NCI-H69 (cell line): ENCODE measurements at regions not wholly inside any gene's neighbourhood (a gene's known extent, or its start where the extent isn't known, plus 50 kb on each side); places are given as distances from the start of the nearest gene placed in this dataset.

Experiments used
- DNase-seq: peaks from one replicate; lab custom pipeline; 2025; lab: John Stamatoyannopoulos, UW

DNA sequence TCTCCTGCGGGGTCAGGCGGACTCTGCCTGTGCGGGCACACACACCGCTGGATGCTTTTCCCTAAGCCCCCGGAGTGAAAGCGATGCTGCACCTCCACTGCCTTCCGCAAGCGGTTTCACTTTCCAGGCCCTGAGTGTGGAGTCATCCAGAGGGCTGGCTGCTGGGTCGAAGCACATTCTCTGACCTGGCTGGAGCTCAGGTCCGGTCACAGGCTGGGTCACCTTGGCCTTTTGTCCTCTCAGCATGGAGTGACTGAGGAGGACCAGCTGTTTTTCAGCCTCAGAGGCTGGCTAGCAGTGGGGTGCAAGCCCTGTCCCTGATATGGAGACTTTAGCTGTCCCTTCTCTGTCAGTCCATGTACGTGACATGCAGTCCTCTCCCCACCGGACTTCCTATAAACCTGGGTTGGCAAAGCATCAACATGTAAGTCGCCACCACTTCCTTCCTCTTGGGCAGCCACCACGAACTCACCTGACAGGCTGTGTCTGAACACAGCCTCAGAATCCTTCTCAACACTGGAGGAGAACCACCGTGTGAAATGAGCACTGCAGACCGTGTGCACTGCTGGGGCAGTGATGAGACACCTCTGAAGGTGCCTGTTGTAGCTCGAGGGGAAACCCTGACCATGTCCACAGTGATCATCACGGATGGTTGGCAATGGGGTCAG, 51.3 kb downstream of the GADD45G start:
- DNase-seq = no peak

DNA sequence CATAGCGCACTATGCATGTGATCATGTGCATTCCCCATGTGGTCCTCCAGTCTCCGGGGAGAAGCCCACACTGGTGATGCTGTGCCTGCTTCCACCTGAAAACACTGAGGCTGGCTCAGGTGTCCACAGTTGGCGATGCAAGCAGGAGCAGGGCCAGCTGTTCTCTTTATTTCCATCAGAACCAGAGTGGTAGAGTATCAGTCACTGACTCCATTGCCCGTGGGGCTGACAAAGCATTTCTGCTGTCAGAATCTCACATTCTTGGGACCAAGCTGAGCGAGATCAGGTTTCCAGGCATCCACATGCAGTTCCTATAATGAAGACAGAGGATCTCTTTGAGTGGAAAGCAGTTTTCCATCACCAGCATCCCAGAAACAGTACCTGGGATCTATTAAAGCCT, 52.5 kb downstream of the GADD45G start:
- DNase-seq = peak; percentile 59

DNA sequence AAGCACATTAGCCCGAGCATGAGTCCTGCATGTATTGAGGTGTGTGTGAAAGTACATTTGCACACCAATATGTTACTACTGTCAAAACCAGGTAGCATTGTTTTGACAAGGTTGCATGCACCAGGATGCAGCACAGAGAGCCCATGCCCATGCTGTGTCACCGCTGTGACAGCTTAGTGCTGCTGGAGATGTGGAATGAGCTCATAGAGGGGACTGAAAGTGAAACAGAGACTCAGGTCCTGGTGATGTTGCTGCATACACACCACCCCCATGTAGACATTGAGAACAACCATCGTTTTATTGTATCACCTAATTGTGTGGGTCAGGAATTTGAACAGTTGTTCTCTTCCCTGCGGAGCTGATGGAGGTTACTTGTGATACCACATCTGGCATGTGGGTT, 53.0 kb downstream of the GADD45G start:
- peak; percentile 23 for DNase-seq

DNA sequence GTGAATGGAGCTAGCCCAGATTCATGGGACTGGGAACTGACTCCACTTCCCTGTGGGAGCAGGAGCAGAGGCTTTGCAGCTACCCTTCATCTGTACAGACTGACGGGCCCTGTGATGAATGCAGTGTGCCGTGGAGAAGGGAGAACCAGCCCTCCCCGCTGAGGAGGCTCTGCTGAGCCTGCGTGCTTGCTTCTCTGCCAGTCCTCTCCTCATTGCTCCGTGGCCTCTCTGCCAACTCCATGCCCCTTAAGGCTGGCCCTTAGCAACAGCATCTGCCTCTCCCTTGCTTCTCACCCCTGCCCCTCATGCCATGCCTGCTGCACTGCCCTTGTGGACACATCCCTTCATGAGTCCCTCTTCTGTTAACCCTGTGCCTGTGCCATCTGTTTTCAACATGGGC, 53.6 kb downstream of the GADD45G start:
- no peak for DNase-seq

GRCh38 chr9:89658931-89659330, 54.1 kb downstream of the GADD45G start:
- DNase-seq = no peak

- DNase-seq = no peak
Observed at GRCh38 chr9:89659473-89659872, 54.7 kb downstream of the GADD45G start.

DNA sequence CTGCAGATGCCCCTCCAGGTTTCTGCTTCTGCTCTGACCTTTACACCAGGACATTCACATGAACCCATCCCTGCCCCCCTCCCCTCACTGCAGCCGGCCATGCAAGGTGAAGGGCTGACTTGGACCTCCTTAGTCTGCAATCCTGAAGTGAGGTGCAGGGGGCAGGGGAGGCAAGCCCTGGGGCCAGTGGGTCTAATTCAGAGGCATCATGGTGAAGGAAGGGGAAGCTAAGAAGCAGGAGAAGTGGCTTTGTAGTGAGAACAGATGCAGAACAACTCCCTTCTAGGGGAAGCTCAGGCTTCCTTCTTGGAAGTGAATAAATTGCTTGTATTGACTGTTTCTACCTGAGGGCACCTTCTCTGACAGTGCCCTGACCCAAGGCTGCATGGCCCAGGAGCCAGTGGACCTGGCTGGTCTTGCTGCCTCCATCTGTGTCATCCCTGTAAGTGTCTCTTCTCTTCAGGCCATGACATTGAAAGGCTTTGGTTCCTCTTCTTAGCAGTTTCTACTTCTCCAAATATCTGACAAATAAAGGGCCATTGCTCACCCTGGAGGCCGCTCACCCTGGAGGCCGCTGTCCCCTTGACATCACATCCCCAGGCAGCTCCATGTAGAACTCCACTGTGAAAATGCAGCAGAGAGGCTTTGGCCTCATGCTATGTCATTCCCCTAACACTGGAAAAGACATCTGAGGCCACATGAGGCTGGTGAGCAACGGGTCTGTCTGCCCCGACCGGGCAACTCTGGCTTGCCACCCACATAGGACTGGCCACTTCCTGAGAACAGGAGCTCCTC, 55.3 kb downstream of the GADD45G start:
- DNase-seq = no peak

DNA sequence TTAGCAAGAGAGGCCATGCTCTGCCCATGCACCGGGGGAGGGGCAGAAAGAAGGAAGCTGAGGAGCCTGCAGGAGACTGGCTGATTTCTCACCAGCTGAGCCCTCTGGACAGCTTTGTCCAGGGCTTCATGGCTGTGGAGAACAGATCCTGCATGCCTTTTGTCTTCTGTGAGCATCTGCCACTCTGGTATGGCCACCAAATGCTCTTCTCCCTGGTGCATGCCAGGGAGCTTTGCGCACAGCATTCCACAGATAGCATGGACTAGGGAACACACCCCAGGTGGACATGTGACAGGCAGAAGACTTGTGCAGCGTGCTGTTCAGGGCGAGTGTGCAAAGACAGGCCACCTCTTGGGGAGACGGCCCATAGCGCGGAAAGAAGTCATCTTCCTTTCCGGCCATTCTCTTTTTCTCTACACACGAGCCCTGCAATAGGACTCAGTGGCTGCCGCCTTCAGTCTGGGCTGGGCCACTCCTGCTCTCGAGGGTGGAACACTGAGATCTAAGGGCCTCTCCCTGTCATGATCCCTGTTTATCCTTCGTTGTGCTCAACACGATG, 56.7 kb downstream of the GADD45G start:
- peak; percentile 71 for DNase-seq

- DNase-seq = peak; percentile 99
Observed at GRCh38 chr9:89661956-89662717, 57.3 kb downstream of the GADD45G start.

DNA sequence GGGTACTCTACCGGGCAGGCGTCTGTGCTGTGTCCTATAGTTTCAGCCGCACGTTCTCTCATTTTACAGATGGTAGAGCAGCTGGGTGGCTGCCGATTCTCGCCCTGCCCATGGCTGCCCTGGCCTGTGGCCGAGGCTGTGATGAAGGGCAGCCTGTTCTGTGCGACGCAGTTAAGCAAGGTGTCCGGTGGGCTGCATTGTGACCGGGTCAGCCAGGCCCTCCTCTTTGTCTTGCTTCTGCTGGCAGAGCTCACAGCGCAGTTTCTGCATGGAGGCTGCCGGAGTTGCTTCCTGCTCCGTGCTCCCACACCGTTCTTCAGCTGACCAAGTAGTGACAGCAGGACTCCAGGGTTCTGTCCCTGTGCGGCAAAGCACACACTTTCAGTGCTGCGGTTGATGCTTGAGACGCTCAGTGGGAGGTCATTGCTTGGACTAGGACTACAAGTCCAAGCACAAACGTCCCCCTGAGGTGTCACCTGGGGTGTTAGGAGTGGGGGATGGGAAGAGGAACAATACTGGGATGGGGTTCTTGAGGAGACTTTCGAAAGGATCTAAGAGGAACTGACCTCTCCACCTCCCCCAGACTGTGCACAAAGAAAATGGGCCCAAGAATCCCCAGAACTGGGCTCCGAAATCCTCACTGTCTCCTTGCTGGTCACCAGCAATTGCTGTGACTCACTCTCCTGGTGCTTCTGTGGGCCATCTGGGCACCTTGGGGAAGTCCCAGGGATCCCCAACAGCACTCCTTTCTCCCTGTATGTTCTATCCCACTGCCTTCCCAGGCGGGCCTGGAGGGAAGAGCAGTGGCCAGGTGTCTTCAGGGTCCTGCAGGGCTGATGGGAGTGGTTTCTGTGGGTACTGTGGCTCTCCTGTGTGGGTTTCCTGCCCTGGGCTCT, 58.2 kb downstream of the GADD45G start:
- peak; percentile 72 for DNase-seq

- no peak for DNase-seq
Observed at GRCh38 chr9:89663614-89663970, 58.8 kb downstream of the GADD45G start.

DNA sequence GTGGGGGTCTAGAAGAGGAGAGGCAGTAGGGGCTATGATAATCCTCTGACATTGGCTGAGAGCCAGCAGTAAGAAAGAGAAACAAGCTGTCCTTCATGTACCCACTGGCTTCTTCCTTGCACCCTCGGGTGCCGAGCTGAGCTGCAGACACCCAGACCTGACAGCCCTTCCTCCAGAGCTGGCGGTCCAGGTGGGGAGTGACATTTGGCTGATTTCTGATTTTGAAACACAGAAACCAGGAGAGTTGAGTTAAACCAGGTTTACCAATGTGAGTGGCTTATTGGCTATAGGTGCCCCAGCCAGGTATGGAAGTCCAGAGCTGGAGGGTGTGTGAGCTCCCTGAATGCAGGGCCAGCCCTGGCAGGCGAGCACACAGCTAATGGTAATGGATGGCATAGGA, 59.2 kb downstream of the GADD45G start:
- no peak for DNase-seq

DNA sequence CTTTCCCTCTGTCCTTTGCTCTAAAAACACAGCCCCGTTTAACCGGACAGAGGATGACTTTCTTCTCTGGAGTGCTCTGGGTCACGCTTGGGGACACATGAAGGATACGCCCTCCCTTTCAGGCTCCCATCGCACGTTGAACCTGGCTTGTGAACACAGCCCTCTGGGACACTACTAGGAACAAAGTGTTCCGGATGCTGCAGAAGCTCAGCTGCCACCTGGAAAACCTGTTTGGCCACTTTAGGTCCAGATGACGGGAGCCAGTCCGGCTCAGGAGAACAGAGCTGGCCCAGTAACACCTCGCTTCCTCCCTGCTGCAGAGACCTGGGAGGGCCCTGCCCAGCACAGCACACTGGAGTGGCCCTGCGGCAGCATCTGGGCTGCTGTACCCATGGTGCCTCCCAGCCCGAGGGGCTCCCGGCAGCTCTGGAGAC, 60.1 kb downstream of the GADD45G start:
- no peak for DNase-seq

GRCh38 chr9:89666364-89666763, 61.6 kb downstream of the GADD45G start:
- DNase-seq = no peak

GRCh38 chr9:89666950-89667349, 62.1 kb downstream of the GADD45G start:
- DNase-seq = no peak

- DNase-seq = peak; percentile 62
Observed at GRCh38 chr9:89667726-89668125, 62.9 kb downstream of the GADD45G start.

GRCh38 chr9:89668216-89668865, 63.5 kb downstream of the GADD45G start:
- DNase-seq = peak; percentile 62

DNA sequence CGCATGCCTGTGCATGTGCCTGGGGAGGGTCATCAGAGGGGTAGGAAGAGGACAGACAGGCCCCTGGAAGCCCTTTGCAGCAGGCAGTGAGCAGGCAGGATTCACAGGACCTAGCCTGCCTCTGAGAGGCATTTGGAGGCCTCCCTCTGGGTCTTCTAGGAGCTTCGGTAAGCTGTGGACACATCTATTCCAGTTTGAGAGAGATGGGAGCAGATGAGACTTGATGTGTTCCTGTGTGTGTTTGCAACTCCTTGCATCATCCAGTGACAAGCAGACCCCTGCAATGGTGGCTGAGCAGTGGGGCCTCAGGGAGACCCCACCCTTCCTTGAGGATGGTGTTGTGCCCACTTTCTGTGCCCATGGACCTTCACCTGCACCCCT, 64.0 kb downstream of the GADD45G start:
- DNase-seq = no peak

GRCh38 chr9:89669361-89669842, 64.6 kb downstream of the GADD45G start:
- no peak for DNase-seq

GRCh38 chr9:89670114-89670513, 65.3 kb downstream of the GADD45G start:
- DNase-seq = no peak
